Dedifferentiated amniotic fluid mesenchymal stem cell (primary cell): ENCODE measurements at regions not wholly inside any gene's neighbourhood (a gene's known extent, or its start where the extent isn't known, plus 50 kb on each side); places are given as distances from the start of the nearest gene placed in this dataset.

Experiments
- DNase-seq: peaks from one replicate; pipeline ENCODE4 v3.0.0-alpha.2; 2016; ENCODE audit errors: extremely low spot score

DNA sequence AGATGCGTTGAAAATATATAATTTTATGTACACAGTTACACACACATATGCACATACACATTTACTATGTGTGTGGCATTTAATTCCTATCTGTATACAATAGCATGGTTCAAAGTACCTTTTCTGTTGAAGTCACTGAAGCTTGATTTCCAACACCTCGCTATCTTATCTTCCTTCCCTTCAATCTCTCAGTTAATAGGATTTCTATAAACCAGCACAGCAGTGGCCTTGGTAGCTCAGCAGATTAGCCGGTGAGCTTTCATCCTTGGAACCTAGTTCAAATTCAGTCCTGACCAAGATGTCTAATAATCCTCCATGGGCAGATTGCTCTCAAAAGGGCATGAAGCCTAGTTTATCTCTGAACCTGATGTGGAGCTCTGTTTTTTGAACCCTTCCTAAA lies 2389.5 kb downstream of the MAT2B start:
- DNase-seq: no peak

DNA sequence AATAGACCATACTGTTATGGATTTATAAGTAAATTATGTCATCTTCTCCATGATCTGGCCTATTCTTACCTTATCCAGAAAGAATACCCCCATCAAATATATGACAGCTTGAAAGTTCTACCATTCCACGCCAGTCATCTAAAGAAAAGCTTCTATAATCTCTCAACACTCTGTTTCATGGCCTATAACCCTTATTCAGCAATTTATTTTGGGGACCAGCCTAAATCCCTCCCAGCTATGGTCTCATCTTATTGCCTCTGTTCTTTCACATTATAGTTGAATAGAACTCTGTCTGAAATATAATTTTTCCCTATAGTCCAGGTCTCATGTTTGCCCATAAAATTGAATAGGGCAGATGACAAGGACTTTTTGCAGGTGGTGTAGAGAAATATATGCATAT lies 2387.6 kb upstream of the WWC1 start:
- DNase-seq: no peak

DNA sequence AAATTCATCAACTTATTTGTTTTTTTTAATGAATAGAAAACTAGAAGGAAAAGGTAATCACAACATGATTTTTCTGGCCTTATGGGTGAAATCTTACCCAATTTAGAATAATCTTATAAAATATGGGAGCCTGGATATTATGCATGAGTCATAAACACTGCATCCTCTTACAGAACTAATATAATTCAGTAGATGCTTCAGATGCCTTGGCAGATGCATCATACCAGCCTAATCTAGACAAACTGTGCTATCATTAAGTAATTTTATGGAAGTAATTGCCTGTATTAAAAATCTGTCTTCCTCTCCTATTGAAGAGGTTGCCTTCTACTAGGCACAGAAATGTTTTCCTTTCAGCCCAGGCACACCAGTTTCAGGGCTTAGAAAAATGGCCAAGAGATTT lies 2384.6 kb upstream of the WWC1 start:
- DNase-seq: no peak

DNA sequence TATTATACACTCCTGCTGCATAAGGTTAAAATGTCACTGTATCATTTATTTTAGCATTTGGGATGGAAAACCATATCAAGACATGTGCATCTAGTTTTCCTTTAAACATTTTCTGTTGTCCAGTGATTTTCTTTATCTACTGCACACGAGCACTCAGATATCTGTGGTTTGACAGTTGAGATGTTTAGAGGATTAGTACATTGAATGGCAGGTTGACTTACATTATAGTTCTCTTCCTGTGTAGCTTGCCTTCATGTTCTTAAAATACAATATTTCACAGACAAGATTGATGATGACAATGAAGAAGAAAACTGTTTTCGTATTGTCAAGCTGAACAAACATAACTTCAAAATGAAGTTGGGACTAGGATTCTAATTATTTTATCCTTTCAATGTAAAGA lies 2378.4 kb upstream of the WWC1 start:
- DNase-seq: no peak

- DNase-seq: no peak
Observed at GRCh38 chr5:165914456-165914855, 2377.0 kb upstream of the WWC1 start.

GRCh38 chr5:165919196-165919595 lies 2372.2 kb upstream of the WWC1 start:
- DNase-seq: no peak

DNA sequence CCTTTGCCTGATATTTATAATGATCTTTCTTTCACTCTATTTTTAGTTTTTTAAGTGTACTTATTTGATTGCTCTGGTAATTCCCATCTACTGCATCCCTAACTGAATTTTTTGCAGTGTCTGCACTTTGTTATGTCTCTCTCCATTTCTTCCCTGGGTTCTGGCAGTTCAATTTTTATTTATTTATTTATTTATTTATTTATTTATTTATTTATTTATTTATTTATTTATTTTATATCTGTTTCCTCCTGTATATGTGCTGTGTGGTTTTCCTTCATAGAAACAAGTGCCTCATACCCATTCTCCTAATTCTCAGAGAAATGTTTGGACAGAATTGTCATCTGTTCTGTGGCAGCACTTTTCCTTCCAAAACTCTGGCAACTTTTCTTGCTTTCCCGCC lies 2370.8 kb upstream of the WWC1 start:
- no peak for DNase-seq

GRCh38 chr5:165928971-165929370 lies 2362.5 kb upstream of the WWC1 start:
- no peak for DNase-seq

DNA sequence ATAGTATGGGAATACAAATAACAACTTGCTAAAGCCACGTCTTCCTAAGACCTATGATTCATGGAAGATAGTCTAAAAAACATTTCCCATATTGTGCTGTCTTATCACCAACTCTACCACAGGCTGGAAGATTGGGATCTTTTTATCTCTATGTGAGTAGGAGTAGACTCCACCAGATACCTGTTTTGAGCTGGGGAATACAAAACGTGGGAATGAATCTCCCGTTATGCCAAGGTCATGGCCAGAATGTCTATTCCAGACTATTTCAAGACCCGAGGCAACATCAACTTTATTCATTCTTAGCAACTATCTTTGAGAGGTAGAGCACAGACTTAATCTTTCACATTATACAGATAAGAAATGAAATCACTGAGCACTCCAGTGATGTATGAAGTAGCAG lies 2350.9 kb upstream of the WWC1 start:
- no peak for DNase-seq

GRCh38 chr5:165956854-165957253 lies 2334.6 kb upstream of the WWC1 start:
- no peak for DNase-seq

DNA sequence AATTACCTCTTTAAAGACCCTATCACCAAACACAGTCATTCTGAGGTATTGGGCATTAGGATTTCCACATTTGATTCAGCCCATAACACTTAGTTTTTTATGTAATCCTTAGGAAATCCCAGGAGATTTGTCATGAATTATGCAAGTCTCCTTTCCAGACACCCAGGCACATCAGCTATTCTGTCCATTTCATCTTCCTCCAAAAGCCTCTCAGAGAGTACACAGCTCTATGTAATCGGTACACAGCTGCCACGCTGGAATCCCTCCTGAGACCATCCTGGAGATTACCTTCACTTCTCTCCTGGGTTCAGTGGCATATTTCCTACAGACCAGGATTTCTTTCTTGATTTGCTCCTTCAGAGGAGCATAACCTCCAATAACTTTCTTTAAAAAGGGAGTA lies 2309.8 kb upstream of the WWC1 start:
- DNase-seq: no peak

- no peak for DNase-seq
Observed at GRCh38 chr5:165996201-165996875, 2295.1 kb upstream of the WWC1 start.

GRCh38 chr5:165999693-166000320 lies 2291.6 kb upstream of the WWC1 start:
- no peak for DNase-seq

- no peak for DNase-seq
Observed at GRCh38 chr5:166004006-166004405, 2287.4 kb upstream of the WWC1 start.

DNA sequence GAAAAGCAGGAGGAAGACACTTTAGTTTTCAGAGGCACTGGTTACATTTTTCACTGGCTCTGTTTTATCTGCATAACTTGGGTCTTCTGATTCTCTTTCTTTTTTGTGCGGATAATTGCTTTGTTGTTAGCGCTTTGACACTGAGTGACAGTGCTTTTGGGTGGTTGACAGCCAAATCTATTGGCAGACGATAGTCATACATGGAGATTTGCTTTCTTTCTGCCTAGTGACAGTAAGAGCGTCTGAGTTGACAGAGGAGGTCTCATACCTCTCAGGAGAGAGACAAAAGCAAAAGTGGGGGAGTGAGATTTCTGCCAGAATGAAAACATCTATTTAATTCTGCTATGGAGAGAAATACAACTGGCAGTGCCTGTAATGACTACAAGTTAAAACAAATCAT lies 2278.0 kb upstream of the WWC1 start:
- no peak for DNase-seq

- DNase-seq: no peak
Observed at GRCh38 chr5:166014256-166014655, 2277.2 kb upstream of the WWC1 start.

GRCh38 chr5:166018716-166019115 lies 2272.7 kb upstream of the WWC1 start:
- no peak for DNase-seq

DNA sequence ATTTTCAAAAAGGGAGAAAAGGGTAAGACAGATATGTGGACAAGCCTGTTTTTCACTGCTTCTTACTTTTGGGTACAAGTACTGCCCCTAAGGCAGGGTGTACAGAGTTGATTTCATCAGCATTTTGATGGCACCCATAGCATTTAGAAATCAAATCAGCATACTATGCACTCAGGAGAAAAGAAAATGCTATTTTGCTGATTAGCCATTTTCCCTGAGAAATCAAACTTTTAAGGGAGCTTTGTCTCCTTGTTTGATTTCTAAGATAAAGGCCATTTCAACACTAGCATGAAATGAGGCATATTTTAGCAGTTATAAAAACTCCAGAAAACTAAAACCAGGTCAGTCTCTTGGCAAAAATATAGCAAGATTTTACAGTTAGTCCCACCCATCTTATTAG lies 2269.4 kb upstream of the WWC1 start:
- no peak for DNase-seq

- no peak for DNase-seq
Observed at GRCh38 chr5:166024970-166025369, 2266.5 kb upstream of the WWC1 start.

DNA sequence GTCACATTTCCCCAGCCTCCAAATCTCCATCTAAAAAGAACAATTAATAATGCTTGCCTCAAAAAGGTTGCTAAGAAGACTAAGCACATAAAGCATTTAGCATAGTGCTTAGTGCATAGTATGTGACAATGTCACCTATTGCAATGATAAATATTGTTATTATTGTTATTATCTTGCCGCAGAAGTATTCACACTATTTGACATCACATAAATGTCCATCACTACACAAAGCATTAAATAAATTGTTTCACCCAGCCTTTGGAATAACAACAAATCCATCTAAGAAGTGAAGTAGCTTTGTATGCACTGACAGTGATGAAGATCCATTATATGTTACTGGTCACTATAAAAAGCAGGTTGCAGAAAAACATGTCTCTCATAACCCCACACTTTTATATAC lies 2263.9 kb upstream of the WWC1 start:
- no peak for DNase-seq

GRCh38 chr5:166031926-166032325 lies 2259.5 kb upstream of the WWC1 start:
- no peak for DNase-seq

DNA sequence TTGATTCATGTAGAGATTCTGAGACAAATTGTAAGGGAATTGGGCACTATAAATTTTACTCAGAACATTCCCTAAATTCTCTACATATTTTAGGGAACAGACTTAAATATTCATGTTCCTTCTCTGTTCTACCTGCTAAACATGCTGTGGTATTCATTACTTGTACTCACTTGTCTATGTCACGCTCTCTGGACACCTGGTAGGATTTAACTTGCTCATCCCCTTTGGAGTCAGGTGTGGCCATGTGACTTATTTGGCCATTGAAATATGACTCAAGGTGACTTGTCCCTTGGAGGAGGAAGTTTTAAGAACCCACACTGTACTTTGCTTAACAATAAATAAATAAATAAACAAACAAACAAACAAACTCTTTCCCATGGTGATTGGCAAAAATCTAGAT lies 2258.8 kb upstream of the WWC1 start:
- DNase-seq: no peak

DNA sequence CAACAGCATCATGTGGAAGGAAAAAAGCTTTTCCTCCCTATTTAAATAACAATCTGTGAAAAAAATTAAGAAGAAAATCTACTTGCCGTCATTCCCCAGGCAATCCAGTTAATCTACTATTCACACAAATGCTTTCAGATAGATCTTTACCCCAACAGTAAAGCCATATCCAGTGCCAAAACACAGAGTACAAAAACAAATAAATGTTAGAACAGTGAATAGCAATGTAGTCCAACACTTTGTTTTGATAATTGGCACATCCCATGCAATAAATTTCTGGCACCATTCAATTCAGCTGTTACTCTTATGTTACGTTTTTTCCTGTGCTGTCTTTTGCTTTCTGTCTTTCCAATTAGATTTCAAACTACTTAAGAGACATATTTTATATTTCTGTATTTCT lies 2245.5 kb upstream of the WWC1 start:
- DNase-seq: no peak

DNA sequence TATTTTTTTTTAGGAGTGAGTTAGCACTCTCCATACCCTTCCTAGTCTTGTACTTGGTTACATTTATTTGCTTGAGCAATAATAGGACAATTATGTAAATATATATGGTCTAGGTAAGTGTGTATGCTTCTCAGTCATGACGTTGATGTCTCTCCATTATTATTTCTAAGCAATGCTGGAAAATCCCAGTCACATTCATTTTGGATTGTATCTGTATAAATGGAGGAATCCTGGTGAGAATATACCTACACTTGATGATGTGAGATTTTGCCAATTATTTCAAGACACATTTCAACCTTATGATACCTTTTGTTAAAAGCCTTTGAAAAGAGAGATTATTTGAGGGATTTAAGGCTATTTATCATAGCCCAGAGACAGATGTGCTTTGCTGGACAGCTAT lies 2244.5 kb upstream of the WWC1 start:
- DNase-seq: no peak
